ACHN (cell line): ENCODE measurements at regions not wholly inside any gene's neighbourhood (a gene's known extent, or its start where the extent isn't known, plus 50 kb on each side); places are given as distances from the start of the nearest gene placed in this dataset.
"Not testable (repeated sequence)": the region's sequence is repeated elsewhere in the genome, so short reads cannot be mapped to it uniquely, and the experiment has no call there.

Experiments used
- DNase-seq: peaks from one replicate; pipeline ENCODE4 v3.0.0-alpha.2; 2015
- in situ Hi-C: cut with HindIII; loops from 2 replicates; pipeline ENCODE4 v1.10.0; 2017; ENCODE audit warnings: low sequenced_read_pairs, low pct_ligation_motif_present, low pct_unique_long_range_greater_than_20kb

DNA sequence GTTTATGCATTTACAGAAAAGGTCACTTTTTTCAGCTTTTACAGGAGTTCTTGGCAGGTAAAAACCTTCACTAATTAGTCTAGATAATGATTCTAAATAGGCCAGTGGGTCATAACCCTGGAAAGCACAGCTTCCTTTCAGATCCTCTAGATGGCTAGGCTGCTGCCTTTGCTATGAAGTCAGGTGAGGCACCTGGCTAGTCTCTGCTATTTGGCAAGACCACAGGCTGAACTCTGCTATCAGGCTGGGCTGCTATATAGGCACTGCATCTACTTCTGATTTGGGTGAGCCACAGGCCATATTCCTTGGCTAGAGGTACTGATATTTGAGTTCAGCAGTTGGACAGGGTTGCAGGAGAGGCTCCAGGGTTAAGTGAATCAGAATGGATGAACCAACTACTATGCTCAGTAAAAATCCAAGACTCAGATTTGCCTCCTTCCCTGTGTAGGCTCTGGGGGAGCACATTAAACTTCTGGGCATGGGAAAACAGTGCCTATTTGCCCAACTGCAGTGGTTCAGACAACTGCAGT is 665.7 kb upstream of the TBL1XR1 start:
- no peak for DNase-seq
- in situ Hi-C loops = no loop called here

DNA sequence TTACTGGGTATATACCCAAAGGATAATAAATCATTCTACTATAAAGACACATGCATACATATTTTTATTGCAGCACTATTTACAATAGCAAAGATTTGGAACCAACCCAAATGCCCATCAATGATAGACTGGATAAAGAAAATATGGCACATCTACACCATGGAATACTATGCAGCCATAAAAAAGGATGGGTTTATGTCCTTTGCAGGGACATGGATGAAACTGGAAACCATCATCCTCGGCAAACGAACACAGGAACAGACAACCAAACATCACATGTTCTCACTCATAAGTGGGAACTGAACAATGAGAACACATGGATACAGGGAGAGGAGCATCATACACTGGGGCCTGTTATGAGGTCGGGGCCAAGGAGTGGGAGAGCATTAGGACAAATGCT is 665.0 kb upstream of the KCNMB2 start:
- DNase-seq, in situ Hi-C loops: not testable (repeated sequence)

DNA sequence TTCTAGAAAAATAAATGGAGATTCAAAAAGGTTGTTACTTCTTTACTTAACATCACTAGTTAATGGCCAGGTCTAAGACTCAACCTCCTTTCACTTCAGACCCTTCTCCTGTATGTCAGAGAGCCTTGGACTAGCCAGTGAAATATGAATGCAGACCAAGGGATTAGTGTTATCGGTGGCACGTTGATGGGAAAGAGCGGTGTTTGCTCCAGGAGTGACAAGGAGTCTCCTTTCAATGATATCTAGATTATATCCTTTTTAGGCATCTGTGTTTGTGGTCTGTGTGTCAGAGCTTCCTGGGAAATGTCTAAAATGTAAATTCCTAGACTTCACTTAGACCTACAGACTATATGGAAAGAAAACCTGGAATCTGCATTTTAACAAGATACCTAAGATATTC is 658.0 kb upstream of the KCNMB2 start:
- DNase-seq = no peak
- in situ Hi-C loops = no loop called here

DNA sequence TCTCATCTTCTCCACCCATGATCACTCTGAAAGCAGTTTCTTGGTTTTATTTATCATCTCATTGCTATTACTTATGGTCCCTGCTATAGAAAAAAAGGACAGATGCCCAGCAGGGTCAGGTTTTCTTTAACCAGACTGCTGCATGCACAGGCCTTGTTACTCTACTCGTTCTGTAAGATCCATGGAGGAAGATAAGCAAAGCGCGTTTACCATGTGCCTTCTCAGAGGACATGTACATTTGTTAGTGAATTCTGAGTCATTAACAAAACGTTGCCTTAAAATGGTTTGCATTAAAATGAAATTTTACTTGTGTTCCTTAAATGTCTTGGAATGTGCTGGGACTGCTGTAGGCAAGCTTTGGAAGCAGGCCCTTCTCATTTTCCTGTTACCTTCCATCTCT is 657.3 kb upstream of the KCNMB2 start:
- in situ Hi-C loops = no loop called here

DNA sequence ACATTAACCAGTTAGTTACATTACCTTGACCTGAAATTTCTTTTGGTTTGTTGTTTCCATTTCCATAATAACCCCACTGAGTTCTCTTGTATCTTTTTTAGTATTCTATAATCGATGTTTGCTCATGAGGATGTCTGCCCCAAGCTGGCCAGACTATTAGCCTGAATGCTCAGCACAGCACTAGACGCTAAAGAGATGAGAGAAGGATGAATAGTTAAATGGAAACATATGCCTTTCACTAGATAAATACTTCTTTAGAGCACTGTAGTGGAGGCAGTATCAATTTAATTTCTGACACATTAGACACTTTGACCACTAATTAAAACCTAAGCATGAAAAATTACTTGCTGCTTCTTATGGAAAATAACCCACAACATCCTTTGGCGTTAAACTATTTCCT is 654.9 kb upstream of the KCNMB2 start:
- in situ Hi-C loops = no loop called here
- DNase-seq = no peak

More for the DNA sequence above, 657.3 kb upstream of the KCNMB2 start:
- DNase-seq = no peak

DNA sequence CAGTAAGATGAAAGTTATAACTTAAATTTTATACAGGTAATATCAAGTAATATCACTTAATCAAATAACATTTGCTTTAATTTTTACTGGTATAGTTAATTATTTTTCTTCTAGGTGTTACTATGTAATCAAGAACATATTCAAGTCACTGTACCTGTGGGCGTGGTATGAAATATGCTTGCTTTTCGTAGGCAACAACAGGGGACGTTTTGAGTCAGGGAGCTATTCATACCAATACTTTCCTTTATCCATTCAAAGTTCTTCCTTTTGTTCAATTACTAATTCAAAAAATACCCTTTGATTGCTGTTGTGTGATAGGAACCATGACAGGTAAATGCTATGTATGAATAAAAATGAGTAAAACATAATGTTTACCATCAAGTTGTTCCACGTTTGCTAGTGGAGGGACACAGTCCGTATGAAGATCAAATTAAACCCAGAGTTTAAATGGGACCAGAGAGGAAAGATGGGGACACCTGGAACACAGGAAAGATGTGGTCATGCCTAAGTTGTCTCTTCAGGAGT is 654.0 kb upstream of the KCNMB2 start:
- DNase-seq = no peak
- in situ Hi-C loops = no loop called here

DNA sequence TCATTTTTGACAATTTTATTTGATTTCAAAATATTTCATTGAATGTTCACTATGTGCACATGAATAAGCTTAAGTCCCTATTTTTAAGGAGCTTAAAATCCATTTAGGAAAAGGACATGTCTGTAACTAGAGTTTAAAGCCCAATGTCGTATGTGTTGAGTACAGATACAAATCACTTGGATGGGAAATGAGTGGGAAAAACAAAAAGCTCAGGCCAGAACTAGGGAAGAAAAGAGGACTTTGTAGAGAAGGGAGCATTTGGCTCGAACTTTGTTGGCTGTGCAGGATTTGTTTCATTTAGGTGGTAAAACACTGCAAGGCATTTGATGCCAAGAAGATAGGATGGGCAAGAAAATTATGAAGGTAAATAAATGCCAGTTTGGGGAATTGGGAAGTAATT is 653.1 kb upstream of the KCNMB2 start:
- in situ Hi-C loops = no loop called here
- no peak for DNase-seq

DNA sequence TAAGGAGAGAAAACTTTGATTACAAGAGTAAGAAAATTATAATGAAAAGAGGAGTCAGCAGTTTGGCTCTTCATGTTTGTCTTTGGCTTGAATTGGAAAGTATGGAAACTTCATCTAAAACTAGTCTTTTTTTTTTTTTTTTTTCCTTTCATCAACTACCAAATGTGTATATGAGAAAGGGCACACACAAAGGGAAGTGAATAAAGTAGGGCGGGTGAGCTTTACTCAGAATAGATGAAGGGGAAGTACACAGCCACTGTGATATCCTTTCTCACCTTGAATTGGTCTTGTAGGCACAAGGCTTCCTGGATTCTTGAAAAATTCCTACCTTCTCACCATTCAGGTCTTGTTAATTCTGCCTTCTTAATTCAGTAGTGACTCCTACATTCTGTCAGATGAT is 652.3 kb upstream of the KCNMB2 start:
- no peak for DNase-seq
- in situ Hi-C loops = no loop called here

DNA sequence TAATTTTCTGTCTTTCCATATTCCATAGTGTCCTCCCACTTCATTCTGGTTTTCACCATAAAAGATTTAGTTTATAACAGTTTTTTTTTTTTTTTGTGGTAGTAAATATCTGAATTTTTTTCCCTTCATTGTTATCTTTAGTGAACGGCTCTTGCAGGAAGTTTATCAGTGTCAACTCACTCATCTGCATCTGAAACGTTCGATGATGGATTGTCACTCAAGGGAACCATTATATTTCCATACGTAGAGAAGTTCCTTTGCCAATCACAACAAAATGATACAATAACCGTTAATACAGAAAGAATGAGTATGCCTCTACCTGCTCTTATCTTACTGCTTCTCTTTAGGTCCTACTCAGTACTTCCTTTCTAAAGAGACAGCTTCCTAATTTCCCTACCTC is 651.2 kb upstream of the KCNMB2 start:
- in situ Hi-C loops = no loop called here
- DNase-seq = no peak

DNA sequence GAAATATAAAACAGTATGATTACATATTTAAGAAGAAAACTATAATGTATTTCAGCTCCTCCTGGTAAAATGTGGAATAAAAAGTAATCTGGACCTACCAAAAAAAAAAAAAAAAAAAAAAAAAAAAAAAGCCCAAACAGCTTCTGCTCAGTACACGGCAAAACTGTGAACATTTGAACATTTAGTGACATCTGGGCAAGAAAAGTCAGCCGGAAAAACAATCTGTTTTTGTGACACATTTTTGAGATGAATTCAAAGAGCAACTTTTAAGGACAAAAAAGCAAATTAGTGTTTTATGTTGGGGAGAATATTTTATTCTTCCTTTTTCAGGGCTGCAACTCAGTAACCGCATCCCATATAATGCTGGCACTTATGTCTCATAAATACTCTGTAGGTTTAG is 649.7 kb upstream of the KCNMB2 start:
- in situ Hi-C loops = no loop called here
- no peak for DNase-seq

DNA sequence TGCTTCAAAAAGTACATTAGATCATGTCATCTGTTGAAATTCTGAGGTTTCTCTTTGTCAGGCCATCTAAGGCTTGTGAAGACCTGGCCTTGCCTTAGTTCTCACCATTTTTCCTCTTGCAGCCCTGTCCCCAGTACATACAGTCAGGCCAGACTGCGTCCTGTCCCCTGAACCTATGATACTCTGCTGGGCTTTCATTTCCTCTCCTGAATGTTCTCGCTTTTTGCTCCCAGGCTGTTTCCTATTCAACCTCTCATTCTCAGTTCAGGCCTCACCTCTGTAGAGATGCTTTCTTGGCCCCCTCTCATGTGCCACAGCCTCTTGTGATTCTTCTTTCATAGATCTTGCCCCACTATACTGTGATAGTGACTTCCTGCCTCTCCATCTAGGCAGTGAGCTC is 648.8 kb upstream of the KCNMB2 start:
- in situ Hi-C loops = no loop called here
- DNase-seq = no peak

DNA sequence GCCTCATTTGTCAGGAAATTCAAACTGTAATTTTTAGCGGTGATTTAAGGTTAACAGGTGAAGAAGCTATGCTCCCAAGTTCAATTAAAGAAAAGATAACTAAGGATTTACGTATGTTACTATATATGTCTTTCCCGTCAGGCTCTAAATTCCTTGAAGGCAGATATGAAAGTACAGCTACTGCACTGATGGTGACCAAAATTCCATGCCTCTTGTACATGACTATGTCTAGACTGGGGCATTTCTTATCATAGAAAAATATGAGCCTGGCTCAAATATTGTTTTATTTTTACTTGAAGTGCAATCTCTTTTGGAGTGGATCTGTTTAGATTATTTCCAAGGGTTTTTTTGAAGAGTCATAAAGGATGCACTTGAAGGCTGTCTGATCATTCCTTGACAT is 647.1 kb upstream of the KCNMB2 start:
- in situ Hi-C loops = no loop called here
- no peak for DNase-seq

DNA sequence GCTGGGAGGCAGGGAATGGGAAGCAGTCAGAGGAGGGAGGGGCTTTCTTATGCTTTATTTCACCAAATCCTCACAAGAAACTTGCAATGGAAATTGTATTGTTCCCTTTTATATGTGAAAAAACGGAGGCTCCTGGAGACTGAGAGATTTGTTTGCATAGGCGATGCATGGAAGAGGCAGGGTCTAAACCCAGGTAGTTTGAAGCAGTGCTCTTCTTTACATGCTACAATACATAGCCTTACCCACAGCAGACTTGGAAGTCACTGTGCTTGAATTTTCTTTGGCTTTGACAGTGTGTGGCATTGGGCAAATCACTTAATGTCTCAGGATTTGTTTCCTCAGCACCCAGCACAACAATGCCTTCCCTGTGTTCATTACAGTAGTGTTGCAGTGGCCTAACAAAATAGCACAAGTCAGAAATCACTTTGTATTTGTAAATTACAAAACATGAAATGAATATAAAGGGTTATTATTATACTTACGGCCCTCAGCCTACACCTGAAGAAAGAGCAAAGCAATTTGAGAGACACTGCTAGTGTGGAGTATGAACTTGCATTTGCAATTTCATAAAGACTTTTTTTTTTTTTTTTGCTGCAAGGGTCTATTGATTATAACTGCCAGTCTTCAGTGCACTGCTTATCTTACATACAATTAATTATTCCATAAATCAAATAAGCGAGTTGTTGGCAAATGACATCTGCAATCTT is 646.4 kb upstream of the KCNMB2 start:
- in situ Hi-C loops = no loop called here
- no peak for DNase-seq

DNA sequence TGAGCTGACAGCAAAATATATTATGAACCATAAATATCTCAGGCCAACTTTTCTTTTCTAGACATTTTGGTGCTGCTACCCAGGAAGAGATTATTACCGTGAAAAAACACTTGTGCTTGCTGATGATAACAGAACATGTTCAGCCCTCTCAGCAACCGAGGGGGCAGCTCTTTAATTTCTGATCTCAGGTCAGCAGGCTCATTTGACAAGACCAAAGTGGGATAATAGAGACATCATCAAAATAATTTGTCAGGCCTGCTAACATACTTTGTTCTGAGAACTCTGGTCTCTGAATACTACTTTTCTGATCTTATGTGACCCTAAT is 645.9 kb upstream of the KCNMB2 start:
- DNase-seq = no peak
- in situ Hi-C loops = no loop called here

DNA sequence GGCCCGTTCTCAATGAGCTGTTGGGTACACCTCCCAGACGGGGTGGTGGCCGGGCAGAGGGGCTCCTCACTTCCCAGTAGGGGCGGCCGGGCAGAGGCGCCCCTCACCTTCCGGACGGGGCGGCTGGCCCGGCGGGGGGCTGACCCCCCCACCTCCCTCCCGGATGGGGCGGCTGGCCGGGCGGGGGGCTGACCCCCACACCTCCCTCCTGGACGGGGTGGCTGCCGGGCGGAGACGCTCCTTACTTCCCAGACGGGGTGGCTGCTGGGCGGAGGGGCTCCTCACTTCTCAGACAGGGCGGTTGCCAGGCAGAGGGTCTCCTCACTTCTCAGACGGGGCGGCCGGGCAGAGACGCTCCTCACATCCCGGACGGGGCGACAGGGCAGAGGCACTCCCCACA is 644.7 kb upstream of the KCNMB2 start:
- in situ Hi-C loops, DNase-seq: not testable (repeated sequence)

DNA sequence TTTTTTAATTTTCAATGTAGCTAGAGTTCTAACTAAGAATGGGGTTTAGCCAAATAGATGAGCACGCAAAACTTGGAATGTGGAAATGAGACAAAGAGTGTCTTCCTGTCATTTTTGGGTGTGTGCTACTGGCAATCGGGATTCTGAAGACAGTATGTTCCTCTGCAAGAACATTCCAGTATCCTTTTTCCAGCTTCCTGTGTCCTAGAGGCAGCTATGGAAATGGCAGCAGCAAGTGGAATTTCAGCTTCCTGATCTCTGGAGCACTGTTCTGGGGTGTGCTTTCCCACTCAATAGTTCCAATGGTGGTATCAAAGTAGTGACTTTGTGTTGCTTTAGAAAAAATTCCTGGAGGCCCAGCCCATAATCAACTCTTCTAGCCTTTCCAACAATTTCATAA is 642.9 kb upstream of the KCNMB2 start:
- DNase-seq = peak; percentile 4
- in situ Hi-C loops = no loop called here

DNA sequence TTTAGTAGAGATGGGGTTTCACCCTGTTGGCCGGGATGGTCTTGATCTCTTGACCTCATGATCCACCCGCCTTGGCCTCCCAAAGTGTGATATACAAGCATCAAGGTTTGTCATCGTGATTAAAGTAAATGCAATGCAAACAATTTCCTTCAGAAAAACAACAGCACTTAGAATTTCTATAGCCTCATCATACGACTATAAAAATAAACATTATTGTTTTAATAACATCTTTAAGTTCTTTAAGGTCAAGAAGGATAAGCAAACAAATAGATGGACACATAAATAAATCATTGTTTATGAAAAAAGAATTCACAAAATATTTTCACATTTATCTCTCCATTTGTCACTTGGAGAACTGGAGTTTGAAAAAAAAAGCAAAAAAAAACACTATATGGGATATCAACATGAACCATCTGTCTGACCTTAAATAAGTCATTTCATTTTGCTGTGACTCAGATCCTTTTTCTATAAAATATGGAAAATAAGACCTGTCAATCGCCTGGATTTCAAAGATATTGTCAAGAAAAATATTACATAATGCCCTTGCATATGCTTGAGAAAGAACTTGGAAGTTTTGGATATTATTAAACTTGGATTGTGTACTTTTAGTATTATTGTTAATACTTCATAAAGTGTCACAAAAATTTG is 642.0 kb upstream of the KCNMB2 start:
- in situ Hi-C loops = no loop called here
- no peak for DNase-seq

DNA sequence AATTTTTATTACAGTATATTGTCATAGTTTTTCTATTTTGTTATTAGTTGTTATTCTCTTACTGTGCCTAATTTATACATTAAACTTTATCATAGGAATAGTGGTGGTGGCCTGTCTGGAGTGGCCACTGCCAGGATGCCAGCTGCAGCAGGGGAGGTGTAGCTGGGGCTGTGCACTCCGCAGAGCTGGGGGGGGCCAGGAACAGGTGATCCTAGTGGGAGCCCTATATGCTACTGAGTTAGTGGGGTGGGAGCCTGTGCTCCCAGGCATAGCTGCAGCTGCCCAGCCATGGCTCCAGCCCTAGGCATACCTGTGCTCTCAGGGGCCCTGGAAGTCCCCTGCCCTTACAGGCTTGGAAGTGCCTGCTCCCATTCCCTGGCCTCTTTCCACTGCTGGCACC is 638.1 kb upstream of the KCNMB2 start:
- in situ Hi-C loops = no loop called here
- no peak for DNase-seq

DNA sequence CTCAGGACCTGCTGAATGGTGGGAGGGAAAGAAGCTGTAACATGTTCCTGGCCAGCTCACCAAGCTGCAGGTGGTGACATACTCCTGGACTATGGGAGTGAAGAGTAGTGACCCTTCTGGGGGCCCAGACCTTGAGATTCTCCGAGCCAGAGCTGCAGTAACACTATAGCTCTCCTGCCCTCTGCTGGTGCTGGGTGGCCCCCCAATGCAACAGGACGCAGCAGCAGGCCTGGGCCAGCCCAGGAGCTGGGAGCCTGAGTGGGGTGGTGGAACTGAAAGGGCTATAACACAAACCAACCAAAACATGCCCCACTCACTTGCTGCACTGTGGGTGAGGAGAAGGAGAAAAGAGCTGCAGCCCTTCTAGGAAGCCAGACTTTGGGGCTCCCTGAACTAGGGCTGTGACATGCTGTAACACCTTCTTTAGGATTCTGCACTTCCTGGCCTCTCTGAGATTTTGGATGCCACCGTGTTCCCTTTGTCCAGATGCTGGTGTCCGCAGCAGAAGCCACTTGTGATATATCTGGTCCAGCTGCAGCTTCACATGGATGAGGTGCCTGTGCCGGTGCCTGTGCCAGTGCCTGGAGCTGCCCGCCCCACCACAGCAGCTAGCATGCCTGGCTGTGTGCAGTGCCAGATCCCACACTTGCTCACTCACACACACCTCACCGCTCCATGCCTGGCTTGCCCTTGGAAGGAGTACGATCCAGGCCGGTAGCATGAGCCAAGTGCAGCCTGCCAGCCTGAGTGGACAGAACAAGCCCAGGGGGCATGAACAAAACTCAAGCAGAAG is 636.8 kb upstream of the KCNMB2 start:
- no peak for DNase-seq
- in situ Hi-C loops = no loop called here
